GM21529 (cell line): ENCODE measurements at regions not wholly inside any gene's neighbourhood (a gene's known extent, or its start where the extent isn't known, plus 50 kb on each side); places are given as distances from the start of the nearest gene placed in this dataset.
A peak's percentile ranks its signal among the peaks of the same experiment; 100 is the strongest.

Source experiments
- ATAC-seq: cut with Tn5 transposase; IDR thresholded peaks from one replicate; pipeline ENCODE4 v1.9.1; 2021; ENCODE audit not compliant: unreplicated experiment

- no peak for ATAC-seq
Observed at GRCh38 chr5:39586185-39586584, 161.4 kb upstream of the DAB2 start.

DNA sequence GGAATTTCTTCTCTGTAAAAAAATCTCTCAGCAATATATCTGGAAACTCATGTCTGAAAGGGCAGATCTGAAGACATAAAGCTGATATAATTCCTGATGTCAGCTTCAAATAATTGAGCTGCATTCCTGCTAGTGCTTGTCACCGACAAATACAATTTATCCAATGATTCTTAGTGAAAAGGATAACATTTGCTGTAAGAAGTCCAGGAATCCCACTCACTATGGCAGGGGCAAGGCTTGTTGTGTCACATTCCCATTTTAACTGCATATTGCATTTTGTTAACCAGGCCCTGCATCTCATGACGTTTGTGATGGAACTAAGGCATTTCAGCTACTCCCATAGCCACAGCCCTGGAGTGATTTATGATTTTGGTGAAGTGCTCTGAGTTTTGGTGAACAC, 160.1 kb upstream of the DAB2 start:
- ATAC-seq, result no peak

DNA sequence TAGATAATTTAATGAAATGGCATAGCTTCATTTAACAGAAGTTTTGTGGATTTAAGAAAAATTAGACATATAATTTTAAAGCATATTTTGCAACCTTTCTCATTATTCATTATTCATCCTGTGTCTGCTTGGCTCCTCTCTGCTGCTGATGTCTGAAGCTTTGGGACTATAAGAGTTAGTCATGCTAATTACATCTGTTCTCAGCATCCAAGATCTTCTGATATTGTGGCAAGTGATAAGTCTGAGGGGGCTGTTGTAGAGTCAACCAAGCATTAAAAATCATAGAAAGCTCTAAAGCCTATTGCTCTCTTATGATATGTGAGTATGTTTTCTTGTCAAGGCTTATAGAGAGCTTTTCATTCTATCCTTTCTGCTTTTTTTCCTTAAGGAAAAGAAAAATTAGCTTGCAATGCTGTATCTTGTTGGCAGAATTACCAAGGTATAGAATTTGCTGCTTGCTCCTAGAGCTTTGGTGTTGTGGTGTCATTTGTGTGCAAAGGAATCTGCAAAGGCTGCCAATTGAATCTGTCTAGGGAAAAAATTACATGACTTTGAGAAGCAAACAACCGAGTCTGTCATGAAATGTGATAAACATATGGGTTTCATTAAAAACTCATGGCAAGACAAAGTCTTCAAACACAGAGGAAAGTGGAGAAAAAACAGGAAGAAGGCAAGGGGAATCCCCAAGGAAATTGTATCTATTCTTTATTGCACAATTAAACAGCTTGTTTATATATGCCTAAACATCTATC, 156.1 kb upstream of the DAB2 start:
- ATAC-seq, result no peak

GRCh38 chr5:39579750-39580149, 155.0 kb upstream of the DAB2 start:
- ATAC-seq, result no peak

DNA sequence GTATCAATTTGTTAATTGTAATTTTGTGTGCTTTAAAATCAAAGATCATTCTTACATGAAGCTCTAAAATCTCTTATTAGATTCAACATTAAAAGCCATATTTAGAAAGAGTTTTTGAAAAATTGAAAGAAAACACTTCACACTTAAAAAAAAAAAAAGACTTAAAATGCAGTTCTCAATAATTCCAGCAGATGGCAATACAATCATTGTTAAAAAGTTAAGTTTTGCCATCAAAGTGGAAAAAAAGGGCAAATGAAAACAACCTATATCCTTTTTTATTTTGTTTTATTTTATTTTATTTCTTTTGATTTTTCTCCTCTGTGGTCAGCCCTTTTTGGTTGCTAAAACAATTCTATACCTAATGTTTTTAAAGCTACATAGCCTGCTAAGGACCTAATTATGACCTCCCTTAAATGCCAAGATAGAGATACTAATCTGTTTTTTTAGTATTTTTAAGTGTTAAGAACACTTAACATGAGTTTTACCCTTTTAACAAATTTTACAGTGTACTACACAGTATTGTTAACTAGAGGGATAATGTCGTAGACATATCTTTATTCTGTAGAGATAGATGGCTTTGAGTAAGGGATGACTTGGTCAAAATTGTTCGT, 154.2 kb upstream of the DAB2 start:
- ATAC-seq, result no peak

DNA sequence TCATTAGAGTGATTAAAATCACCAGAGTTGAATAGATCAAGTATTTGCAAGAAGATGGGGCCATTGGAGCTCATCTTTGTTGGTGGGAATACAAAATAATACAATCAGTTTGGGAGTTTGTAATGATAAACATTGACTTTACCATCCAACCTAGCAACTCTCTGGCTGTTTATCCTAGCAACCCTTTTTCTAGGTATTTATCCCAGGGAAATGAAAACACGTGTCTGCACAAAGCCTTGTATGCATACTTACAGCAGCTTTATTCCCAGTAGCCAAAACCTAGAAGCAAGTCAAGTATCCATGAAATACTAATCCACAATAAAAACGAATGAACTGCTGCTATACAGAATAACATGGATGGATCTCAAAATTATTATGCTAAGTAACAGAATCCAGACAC, 152.7 kb upstream of the DAB2 start:
- ATAC-seq, result no peak

GRCh38 chr5:39570403-39571027, 145.7 kb upstream of the DAB2 start:
- ATAC-seq, result peak; percentile 66

DNA sequence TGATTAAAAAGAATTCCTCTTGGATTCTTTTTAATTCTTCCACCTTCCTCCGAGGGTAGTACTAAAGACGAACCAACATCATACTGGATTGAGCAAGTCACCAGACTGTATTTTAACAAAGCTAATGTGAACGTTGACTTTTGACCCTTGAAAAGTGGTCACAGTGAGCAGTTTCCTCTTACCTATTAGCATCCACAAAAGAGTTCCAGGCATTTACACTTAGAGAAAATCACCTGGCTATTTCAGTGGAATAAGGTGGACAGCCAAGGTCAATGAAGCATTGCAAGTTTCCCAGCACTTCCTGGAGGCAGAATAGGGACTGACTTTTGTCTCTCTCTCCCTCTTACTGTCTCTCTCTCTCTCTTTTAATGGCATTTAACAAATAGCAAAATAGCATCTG, 145.1 kb upstream of the DAB2 start:
- no peak for ATAC-seq

GRCh38 chr5:39566891-39567290, 142.1 kb upstream of the DAB2 start:
- ATAC-seq, result no peak

DNA sequence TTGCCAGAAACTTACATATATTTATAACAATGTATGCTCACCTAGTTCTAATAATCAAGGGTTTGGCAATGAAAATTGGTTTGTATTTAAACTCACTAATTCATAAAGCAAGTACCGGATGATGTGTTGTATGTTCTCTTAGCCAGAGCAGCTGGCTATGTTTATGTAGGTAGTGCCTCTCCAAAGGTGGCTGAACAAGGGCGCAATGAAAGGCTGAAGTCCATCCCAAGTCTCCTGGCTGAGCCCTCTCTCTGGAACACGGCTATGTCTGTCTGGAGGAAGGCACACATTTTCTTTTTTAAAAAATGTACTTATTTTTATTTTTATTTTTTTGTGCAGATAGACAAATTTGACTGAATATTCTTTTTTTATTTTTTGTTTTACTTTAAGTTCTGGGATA, 141.2 kb upstream of the DAB2 start:
- ATAC-seq, result no peak

GRCh38 chr5:39561421-39561820, 136.6 kb upstream of the DAB2 start:
- ATAC-seq, result no peak

DNA sequence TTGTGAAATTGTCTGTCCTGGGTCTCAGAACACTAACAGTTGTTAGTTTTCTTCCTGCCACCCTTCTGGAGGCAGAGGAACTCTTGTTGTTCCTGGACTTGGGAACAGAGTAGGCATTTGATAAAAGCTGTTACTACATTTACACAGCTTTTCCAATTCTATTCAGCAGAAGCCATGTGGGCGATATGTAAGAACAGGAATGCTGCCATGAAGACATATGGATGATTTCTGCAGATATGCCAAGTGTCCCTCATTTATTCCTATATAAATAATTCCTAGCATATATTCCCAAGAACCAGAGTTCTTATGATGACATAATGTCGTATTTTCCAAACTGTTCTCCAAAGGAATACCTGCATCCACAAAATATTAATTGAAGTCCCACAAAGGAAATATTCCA, 135.9 kb upstream of the DAB2 start:
- ATAC-seq, result no peak

DNA sequence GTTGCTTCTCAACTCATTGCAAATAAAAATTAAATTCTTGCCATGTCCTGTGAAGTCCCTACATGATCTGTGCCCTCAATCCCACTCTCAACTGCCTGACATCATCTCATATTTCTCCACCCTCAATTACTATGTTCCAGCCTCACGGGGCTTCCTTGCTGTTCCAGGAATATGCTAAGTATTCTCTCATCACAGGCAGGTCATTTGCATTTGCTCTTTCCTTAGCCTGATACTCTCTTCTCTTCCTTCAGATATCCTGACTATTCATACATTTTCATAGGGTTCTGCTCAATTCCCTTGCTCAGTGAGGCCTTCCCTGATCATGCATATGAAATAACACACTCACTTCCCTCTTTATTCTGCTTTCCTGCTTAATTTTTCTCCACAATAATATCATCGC, 135.1 kb upstream of the DAB2 start:
- no peak for ATAC-seq

DNA sequence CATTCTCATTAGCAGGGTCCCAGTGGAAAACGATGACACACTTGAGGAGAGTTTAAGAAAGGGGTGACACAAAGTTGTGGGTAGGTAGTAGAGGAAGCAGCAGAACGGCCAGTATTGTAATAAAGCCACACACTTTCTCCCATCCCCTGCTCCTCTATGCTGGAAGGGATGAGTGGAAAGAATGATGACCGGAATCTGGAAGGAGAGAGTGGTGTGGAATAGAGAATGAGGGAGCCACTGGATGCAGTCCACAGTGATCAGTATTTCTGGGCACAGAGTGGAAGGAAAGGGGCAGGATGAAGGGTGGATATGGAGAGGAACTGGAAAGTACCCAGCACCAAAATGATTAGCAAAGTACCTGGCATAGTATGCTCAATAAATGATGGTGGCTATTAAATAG, 133.8 kb upstream of the DAB2 start:
- no peak for ATAC-seq

DNA sequence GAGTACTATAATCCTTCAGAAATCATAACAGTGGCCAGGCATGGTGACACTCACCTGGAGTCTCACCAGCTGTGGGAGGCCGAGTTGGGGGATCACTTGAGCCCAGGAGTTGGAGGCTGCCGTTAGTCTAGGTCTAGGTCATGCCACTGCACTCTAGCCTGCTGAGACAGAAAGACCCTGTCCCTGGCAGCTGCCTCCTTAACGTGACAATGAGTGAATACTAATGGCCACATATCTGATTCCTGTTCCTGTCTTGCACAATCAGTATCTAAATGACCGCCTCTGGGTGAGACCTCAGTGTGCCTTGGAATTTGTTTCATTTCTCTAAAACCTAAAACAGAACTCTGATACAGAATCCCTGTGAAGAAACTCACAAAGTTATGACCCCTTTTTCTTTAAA, 131.0 kb upstream of the DAB2 start:
- no peak for ATAC-seq

DNA sequence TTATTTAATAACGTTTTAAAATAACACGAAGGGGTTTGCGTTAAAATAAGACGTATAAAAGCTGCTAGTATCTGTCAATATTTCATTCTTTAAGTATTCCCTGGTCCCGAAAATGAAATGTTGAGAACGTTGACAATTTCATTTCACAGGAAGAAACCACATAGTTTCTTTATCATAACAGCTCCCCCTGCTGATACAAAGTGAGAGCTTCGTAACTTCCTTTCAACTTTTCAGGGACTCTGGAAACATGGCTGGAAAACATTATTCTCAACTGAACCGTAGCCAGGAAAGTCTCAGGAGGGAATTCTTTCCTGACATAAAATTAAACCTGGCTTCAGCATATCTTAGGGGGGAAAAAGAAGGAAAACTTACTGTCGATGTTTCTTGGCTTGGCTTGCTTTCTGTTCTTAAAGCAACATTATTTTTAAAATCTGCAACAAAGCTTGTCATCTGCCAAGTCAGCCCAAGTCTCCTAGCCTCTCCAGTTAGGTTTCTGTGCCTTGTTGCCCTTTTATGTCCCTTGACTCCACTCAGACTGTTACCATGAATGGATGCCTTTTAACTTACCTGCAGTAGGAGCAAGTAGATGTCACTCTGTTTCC, 122.9 kb upstream of the DAB2 start:
- no peak for ATAC-seq

DNA sequence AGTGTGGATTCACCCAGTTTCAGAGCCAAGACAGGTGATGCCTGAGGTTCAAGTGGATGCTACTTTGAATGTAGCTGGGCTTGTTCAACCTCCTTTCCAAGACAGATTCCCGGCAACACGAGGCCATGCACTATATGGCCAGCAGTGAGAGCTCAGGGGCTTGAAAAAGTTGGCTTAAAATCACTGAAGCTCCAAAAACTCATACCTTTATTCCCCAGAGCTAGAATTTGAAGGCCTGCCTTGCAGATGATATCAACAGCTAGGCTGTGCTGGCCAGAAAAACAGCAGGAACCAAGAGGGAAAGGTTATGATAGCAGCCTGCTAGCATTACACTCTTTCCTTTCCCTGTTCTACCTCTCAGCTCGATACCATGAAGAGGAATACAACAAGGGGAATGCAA, 120.2 kb upstream of the DAB2 start:
- no peak for ATAC-seq

GRCh38 chr5:39543335-39543734, 118.6 kb upstream of the DAB2 start:
- ATAC-seq, result no peak

DNA sequence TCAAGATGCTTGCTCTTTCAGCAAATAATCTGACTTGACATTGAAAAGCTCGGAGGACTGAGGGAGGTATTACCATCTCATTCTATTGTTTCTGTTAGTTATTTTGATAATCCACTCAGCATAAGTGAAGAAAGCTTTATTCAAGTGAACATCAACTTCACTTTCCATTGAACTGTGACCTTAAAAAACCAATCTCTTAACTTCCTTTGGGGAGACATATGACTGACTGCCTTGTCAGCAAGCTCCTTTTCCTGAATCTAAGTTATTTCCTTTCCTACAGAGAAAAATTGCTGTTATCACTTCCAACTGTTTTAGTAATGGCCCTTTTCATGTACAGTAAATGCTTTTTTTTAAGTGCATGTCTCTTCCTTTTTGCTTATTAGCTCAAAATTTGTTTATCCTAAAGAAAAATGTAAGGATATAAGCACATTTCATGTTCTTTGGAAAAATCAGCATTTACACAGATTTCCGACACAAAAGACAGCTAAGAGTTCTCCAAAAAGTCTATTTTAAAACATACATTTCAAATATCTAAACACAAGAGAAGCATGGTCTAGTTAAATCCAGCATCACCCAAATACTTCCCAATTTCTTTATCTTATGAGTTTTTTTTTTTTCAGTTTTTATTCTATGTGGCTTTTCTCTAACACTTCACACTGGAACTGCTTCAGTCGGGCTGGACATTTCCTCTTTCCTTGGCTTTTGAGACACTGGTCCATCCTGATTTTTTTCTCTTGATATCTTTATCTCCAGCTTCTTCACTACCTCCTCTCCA, 117.9 kb upstream of the DAB2 start:
- no peak for ATAC-seq

DNA sequence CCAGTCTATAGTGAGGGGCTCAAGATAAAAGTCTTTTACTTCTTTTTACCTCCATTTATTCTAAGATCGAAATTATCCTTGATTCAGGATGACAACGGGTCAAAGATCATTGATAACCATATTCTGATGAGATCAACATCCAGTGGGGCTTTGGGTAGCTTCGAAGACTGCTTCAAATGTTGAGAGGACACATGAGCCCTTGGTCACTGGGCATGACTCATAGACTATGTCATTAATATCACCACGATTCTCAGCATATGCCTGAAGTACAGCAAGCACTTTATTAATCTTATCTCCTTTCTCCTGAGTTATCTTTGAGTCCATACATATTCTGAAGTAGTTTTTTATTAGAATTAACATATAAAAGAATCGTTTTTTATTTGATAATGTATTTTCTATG, 117.1 kb upstream of the DAB2 start:
- no peak for ATAC-seq

DNA sequence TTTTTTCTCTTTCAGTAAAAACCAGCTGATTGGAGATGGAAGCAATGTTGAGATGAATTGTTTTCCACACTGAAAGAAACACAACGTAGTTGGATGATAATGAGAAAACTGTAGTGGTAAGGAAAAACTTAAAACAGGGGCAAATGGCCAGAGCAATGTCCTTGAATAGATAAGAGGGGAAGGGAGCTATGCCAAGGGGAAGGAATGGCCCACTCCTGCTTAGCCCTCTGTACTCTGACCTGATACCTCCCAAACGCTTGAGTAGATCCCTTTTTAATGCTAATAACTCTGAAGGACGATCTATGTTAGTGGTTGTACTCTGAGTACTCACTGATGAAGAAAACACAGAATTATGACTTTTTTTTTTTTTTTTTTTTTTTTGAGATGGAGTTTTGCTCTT, 114.7 kb upstream of the DAB2 start:
- no peak for ATAC-seq
